MCF 10A (cell line): ENCODE measurements at regions not wholly inside any gene's neighbourhood (a gene's known extent, or its start where the extent isn't known, plus 50 kb on each side); places are given as distances from the start of the nearest gene placed in this dataset.
A peak's percentile ranks its signal among the peaks of the same experiment; 100 is the strongest.
"Not testable (repeated sequence)": the region's sequence is repeated elsewhere in the genome, so short reads cannot be mapped to it uniquely, and the experiment has no call there.

Experiments
- BruUV-seq: library from RNA; stranded (reverse); fragments of 400-500 nt; replicated peaks from 2 replicates; lab custom pipeline; 2021; lab: Mats Ljungman, UMichigan
- CTCF ChIA-PET: fragments of 300-600 bp; sonication (Branson Sonifier 250); formaldehyde crosslinking; extraction: SDS; loops from one replicate; lab custom pipeline; 2021; ENCODE audit warnings: antibody characterized with exemption, inconsistent platforms; lab: Yijun Ruan, JAX
- POLR2A ChIA-PET: fragments of 300-600, 350-650 bp; sonication (Branson Sonifier 250); formaldehyde crosslinking; extraction: SDS; loops from one replicate; lab custom pipeline; 2020; ENCODE audit warnings: antibody characterized with exemption, inconsistent platforms; lab: Yijun Ruan, JAX
- DNase-seq: peaks from one replicate; pipeline ENCODE4 v3.0.0-alpha.2; 2018; ENCODE audit not compliant: unreplicated experiment
- H3K27ac Mint-ChIP-seq: one replicate; pipeline ENCODE4 v1.8.0; 2022; ENCODE audit warnings: mild to moderate bottlenecking, low read depth, mixed read lengths; ENCODE audit not compliant: unreplicated experiment
- H3K27me3 Mint-ChIP-seq: one replicate; pipeline ENCODE4 v1.8.0; 2022; ENCODE audit warnings: mixed read lengths; ENCODE audit not compliant: insufficient read depth, unreplicated experiment
- H3K36me3 Mint-ChIP-seq: one replicate; pipeline ENCODE4 v1.8.0; 2022; ENCODE audit warnings: mild to moderate bottlenecking, moderate library complexity, mixed read lengths; ENCODE audit not compliant: insufficient read depth, unreplicated experiment
- H3K4me1 Mint-ChIP-seq: one replicate; pipeline ENCODE4 v1.8.0; 2022; ENCODE audit warnings: mixed read lengths; ENCODE audit not compliant: insufficient read depth, unreplicated experiment
- H3K4me3 Mint-ChIP-seq: one replicate; pipeline ENCODE4 v1.8.0; 2022; ENCODE audit warnings: mild to moderate bottlenecking, moderate library complexity, mixed read lengths; ENCODE audit not compliant: unreplicated experiment
- H3K9me3 Mint-ChIP-seq: one replicate; pipeline ENCODE4 v1.8.0; 2022; ENCODE audit warnings: mixed read lengths; ENCODE audit not compliant: unreplicated experiment
- intact Hi-C: fragments of 100-400 bp; cut with micrococcal nuclease; formaldehyde crosslinking; loops from 2 replicates; pipeline ENCODE4 v1.14.1; 2022

DNA sequence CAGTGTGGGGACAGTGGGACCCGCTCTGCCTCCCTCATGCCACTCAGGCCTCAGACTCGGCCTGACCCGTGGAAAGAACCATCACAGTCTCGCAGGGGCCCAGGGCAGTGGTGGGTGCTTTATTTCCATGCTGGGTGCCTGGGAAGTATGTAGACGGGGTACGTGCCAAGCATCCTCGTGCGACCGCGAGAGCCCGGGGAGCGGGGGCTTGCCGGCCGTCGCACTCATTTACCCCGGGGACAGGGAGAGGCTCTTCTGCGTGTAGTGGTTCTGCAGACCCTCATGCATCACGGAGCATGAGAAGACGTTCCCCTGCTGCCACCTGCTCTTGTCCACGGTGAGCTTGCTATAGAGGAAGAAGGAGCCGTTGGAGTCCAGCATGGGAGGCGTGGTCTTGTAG lies 141.6 kb downstream of the TMEM121 start:
- H3K4me1 Mint-ChIP-seq, BruUV-seq, H3K27ac Mint-ChIP-seq, DNase-seq, H3K4me3 Mint-ChIP-seq, POLR2A ChIA-PET, intact Hi-C loops, H3K27me3 Mint-ChIP-seq, CTCF ChIA-PET, H3K36me3 Mint-ChIP-seq, H3K9me3 Mint-ChIP-seq: not testable (repeated sequence)

DNA sequence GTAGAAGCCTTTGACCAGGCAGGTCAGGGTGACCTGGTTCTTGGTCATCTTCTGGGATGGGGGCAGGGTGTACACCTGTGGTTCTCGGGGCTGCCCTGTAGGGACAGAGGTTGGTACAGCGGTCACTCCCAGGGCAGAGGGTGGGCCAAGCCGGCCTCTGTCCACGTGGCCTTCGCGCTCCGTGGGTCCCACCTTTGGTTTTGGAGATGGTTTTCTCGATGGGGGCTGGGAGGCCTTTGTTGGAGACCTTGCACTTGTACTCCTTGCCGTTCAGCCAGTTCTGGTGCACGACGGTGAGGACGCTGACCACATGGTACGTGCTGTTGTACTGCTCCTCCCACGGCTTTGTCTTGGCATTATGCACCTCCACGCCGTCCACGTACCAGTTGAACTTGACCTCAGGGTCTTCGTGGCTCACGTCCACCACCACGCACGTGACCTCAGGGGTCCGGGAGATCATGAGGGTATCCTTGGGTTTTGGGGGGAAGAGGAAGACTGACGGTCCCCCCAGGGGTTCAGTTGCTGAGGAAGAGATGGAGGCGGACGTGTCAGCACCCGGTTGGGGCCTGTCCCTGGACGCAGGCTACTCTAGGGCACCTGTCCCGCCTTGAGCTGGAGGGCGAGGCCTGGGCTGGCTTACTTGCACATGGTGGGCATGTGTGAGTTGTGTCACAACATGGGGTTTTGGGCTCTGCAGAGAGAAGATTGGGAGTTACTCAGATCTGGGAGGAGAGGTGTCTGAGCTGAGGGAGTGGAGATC lies 142.3 kb downstream of the TMEM121 start:
- CTCF ChIA-PET, DNase-seq, H3K4me3 Mint-ChIP-seq, H3K4me1 Mint-ChIP-seq, H3K9me3 Mint-ChIP-seq, H3K27ac Mint-ChIP-seq, intact Hi-C loops, H3K27me3 Mint-ChIP-seq, BruUV-seq, H3K36me3 Mint-ChIP-seq, POLR2A ChIA-PET: not testable (repeated sequence)

DNA sequence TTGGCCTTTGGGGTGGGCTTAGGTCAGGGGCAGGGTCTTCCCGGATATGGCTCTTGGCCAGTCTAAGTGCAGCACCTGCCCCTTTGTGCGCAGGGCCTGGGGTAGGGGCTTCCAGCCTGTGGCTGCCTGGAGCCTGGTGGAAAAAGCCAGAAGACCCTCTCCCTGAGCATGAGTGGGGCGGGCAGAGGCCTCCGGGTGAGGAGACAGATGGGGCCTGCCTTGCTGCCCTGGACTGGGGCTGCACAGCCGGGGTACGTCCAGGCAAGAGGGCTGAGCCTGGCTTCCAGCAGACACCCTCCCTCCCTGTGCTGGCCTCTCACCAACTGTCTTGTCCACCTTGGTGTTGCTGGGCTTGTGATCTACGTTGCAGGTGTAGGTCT lies 142.8 kb downstream of the TMEM121 start:
- BruUV-seq, CTCF ChIA-PET, H3K4me1 Mint-ChIP-seq, POLR2A ChIA-PET, H3K27ac Mint-ChIP-seq, H3K36me3 Mint-ChIP-seq, H3K9me3 Mint-ChIP-seq, H3K4me3 Mint-ChIP-seq, intact Hi-C loops, H3K27me3 Mint-ChIP-seq, DNase-seq: not testable (repeated sequence)

DNA sequence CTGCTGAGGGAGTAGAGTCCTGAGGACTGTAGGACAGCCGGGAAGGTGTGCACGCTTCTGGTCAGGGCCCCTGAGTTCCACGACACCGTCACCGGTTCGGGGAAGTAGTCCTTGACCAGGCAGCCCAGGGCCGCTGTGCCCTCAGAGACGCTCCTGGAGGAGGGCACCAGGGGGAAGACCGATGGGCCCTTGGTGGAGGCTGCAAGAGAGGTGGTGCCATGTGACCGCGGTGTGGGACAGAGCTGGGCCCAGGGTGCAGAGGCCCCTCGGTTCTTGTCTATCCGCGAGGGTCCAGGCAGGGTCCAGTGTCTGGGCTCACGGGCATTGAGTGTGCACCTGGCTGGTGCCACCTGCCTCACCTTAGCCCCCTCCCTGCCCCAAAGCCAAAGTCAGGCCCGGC lies 143.3 kb downstream of the TMEM121 start:
- DNase-seq, H3K36me3 Mint-ChIP-seq, POLR2A ChIA-PET, H3K4me1 Mint-ChIP-seq, H3K4me3 Mint-ChIP-seq, BruUV-seq, H3K27ac Mint-ChIP-seq, intact Hi-C loops, CTCF ChIA-PET, H3K27me3 Mint-ChIP-seq, H3K9me3 Mint-ChIP-seq: not testable (repeated sequence)

DNA sequence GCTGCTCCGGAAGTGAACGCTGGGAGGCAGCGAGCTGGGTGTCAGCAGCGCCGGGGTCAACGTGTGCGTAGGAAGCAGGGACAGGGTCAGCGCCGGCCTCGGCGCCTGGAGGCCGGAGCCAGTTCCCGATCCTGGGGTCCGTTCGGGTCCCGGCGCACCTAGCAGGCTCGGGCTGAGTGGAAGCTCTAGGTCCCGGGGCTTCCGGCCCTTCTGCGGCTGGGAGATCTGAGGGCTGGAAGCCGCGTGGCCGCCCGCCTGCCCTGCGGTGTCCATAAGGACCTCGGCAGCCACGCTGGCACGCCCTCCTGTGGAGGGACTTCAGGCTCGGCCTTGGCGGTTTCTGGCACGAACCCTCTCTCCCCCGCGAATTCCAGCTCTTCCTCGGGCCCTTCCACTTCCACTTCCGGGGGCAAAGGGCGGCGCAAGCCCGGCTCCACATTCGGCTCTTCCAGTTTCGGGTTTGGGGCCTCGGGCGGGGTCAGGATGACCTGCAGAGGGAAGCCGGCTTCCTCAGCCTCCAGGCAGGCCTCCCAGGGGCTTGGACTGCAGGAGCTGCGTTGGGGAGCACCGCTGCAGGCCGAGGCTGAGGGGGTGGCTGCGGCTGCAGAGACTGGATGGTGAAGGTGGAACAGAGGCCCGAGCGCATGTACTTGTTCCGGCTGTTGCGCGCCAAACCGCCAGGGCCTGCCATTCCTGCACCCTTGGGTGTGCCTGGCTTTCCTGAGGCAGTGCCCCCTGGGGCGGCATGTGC lies 146.2 kb downstream of the TMEM121 start:
- H3K9me3 Mint-ChIP-seq, H3K27me3 Mint-ChIP-seq, H3K4me1 Mint-ChIP-seq, H3K27ac Mint-ChIP-seq, CTCF ChIA-PET, H3K36me3 Mint-ChIP-seq, intact Hi-C loops, H3K4me3 Mint-ChIP-seq, POLR2A ChIA-PET, DNase-seq, BruUV-seq: not testable (repeated sequence)

DNA sequence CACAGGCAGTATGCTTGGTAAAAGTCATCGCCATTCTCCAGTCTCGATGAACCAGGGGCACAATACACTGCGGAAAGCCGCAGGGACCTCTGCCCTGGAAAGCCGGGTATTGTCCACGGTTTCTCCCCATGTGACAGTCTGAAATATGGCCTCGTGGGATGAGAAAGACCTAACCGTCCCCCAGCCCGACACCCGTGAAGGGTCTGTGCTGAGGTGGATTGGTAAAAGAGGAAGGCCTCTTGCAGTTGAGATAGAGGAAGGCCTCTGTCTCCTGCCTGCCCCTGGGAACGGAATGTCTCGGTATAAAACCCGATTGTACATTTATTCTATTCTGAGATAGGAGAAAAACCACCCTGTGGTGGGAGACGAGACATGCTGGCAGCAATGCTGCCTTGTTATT lies 149.1 kb downstream of the TMEM121 start:
- H3K9me3 Mint-ChIP-seq, H3K27ac Mint-ChIP-seq: not testable (repeated sequence)

DNA sequence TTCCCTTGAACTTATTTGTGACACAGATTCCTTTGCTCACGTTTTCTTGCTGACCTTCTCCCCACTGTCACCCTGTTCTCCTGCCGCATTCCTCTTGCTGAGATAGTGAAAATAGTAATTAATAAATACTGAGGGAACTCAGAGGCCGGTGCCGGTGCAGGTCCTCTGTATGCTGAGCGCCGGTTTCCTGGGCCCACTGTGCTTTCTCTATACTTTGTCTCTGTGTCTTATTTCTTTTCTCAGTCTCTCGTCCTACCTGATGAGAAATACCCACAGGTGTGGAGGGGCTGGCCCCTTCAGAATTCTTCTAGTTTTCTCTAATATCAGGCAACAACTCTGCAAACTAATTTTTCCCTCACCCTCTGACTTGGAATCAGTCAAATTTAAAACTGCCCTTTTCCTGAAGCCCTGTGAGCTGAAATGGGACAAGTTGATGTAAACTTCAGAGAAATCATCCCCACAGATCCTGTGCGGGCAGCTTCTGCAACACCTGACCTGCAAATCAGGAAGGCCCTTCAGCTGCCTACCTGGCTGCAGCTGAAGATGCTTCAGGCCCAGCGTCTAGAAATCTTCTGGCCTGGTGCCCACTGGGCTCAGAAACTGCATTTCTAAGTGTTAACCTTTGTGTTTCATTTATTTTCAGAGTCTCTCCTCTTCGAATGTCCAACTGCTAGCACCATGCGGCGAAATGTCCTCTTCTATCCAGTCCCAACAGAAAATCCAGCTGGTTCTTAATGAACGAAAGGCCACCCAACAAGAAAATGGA lies 149.7 kb downstream of the TMEM121 start:
- H3K4me1 Mint-ChIP-seq, H3K27me3 Mint-ChIP-seq, BruUV-seq, POLR2A ChIA-PET, H3K36me3 Mint-ChIP-seq, H3K9me3 Mint-ChIP-seq, H3K4me3 Mint-ChIP-seq, intact Hi-C loops, DNase-seq: not testable (repeated sequence)
- peak overlapping the region; percentile 31 for H3K27ac Mint-ChIP-seq
- CTCF ChIA-PET, result interaction anchor here (0.6 to 1.3 kb wide), 6 partner anchors 47 to 580 kb away, joined by 3 to 7 read pairs (median 4); no protein-coding TSS in a partner anchor

More for the DNA sequence above, 149.1 kb downstream of the TMEM121 start:
- H3K4me3 Mint-ChIP-seq, intact Hi-C loops, H3K36me3 Mint-ChIP-seq, BruUV-seq, H3K4me1 Mint-ChIP-seq, H3K27me3 Mint-ChIP-seq, DNase-seq, POLR2A ChIA-PET: not testable (repeated sequence)
- CTCF ChIA-PET, result interaction anchor here (0.7 to 0.9 kb wide), 2 partner anchors 261 to 1089 kb away, joined by 3 to 4 read pairs; no protein-coding TSS in a partner anchor

DNA sequence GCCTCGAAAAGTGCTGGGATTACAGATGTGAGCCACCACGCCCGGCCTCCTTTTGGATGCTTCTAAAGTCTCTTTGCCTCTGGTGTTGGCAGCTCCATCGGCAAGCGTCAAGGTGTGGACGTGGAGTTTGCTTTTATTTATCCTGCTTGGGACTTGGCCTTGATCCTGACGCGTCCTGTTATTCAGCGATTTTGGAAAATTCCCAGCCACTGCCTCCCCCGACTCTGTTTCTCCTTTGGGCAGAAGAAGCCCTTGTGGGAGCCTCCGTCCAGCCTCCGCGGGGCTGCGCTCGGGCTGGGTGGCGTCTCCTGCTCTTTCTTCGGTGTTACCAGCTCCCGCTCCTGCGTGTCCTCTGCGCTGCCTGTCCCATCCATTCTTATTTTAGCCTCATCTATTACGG lies 151.7 kb downstream of the TMEM121 start:
- H3K4me1 Mint-ChIP-seq, H3K4me3 Mint-ChIP-seq, H3K36me3 Mint-ChIP-seq, POLR2A ChIA-PET, H3K9me3 Mint-ChIP-seq, intact Hi-C loops, BruUV-seq, H3K27ac Mint-ChIP-seq, DNase-seq, H3K27me3 Mint-ChIP-seq: not testable (repeated sequence)
- CTCF ChIA-PET, result interaction anchor here (0.7 kb wide), 2 partner anchors 32 to 262 kb away, joined by 3 read pairs; no protein-coding TSS in a partner anchor
